ENCODE measurements at regions not wholly inside any gene's neighbourhood (a gene's known extent, or its start where the extent isn't known, plus 50 kb on each side); places are given as distances from the start of the nearest gene placed in this dataset.

DNA sequence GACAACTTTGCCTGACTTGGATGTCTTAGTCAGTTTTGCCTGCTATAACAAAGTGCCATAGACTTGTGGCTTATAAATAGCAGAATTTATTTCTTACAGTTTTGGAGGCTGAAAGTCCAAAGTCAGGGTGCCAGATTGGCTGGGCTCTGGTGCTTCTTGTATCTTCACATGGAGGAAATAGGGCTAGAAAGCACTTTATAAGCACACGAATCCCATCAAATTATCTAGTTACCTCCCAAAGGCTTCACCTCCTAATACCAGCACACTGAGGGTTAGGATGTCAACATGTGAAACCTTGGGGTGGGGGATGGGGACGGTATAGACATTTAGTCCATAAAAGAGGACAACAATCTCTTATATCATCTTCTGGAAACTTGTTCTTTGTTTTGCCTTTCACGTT lies 116.8 kb downstream of the SQOR start:
- TF ChIP-seq, protein P1, sequence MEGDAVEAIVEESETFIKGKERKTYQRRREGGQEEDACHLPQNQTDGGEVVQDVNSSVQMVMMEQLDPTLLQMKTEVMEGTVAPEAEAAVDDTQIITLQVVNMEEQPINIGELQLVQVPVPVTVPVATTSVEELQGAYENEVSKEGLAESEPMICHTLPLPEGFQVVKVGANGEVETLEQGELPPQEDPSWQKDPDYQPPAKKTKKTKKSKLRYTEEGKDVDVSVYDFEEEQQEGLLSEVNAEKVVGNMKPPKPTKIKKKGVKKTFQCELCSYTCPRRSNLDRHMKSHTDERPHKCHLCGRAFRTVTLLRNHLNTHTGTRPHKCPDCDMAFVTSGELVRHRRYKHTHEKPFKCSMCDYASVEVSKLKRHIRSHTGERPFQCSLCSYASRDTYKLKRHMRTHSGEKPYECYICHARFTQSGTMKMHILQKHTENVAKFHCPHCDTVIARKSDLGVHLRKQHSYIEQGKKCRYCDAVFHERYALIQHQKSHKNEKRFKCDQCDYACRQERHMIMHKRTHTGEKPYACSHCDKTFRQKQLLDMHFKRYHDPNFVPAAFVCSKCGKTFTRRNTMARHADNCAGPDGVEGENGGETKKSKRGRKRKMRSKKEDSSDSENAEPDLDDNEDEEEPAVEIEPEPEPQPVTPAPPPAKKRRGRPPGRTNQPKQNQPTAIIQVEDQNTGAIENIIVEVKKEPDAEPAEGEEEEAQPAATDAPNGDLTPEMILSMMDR (IDR thresholded peaks at IDR 0.05), result no peak
- no peak for TF ChIP-seq EZH2 (IDR thresholded peaks at IDR 0.05; ENCODE audit: borderline replicate concordance, insufficient read depth, low read depth, low read length, poor library complexity, severe bottlenecking)

All from B cell (primary cell).